Right lobe of liver (tissue), 6 donors: ENCODE measurements at regions not wholly inside any gene's neighbourhood (a gene's known extent, or its start where the extent isn't known, plus 50 kb on each side); places are given as distances from the start of the nearest gene placed in this dataset.

Experiments used
- ATAC-seq, 4 donors: fragments of 200-7000 bp; cut with Tn5 transposase; one replicate each; pipeline ENCODE4 v1.9.1; 2020; ENCODE audit warnings: mild to moderate bottlenecking in 4 of 4, moderate library complexity in 4 of 4
- DNase-seq, 3 donors: peaks; one replicate each; pipeline ENCODE4 v3.0.0-alpha.2; 2020
- H3K27ac ChIP-seq, 3 donors: fragments of 200-600 bp; one replicate each; pipeline ENCODE4 v1.8.0; 2022
- H3K27me3 ChIP-seq, 2 donors: fragments of 200-600 bp; one replicate each; pipeline ENCODE4 v1.8.0; 2022
- H3K36me3 ChIP-seq, 4 donors: fragments of 200-600 bp; sonication (generic) in 1 of 4; one replicate each; pipeline versions ENCODE4 v1.5.1 to v1.8.0; 2017 to 2022; ENCODE audit warnings: control low read depth in 1 of 4
- H3K4me1 ChIP-seq, 4 donors: fragments of 200-600 bp; sonication (generic) in 1 of 4; one replicate each; pipeline versions ENCODE4 v1.5.1 to v1.8.0; 2017 to 2022; ENCODE audit warnings: control low read depth in 1 of 4
- H3K4me3 ChIP-seq, 3 donors: fragments of 200-600 bp; one replicate each; pipeline ENCODE4 v1.8.0; 2022
- H3K9me3 ChIP-seq, 4 donors: fragments of 200-600 bp; sonication (generic) in 1 of 4; one replicate each; pipeline versions ENCODE4 v1.5.1 to v1.8.0; 2017 to 2022; ENCODE audit warnings: control low read depth in 1 of 4
- CTCF ChIP-seq, 4 donors: fragments of 200-600 bp in 3 of 4; fragments of 450-650 bp in 1 of 4; IDR thresholded peaks; one replicate each; pipeline versions ENCODE4 v1.5.1 to v1.8.0; 2016 to 2022; ENCODE audit warnings: antibody characterized with exemption in 4 of 4, mild to moderate bottlenecking in 2 of 4
- POLR2A ChIP-seq: fragments of 450-650 bp; IDR thresholded peaks from one replicate; pipeline ENCODE4 v1.6.1; 2017; ENCODE audit warnings: antibody characterized with exemption, mild to moderate bottlenecking
- WGBS: methylation state at CpG from one replicate; pipeline ENCODE4 v1.1.6; 2018; ENCODE audit warnings: low coverage, low lambda C conversion rate; ENCODE audit not compliant: insufficient coverage; ENCODE audit errors: missing lambda C conversion rate; 5-methylcytosine and 5-hydroxymethylcytosine counted together
- intact Hi-C, 2 donors: fragments of 100-400 bp; cut with DNase I; formaldehyde crosslinking; loops; one replicate each; pipeline versions ENCODE4 v1.11.2 to v1.14.1; 2022
- donor health status: DM: no; HTN: yes; CAD: no.
- donor health status: DM: no; HTN: no; CAD: no.
- donor health status: DM: no; HTN: no; CAD: no.
- donor health status: DM: no; HTN: yes; CAD: no.
- donor health status: DM: no; HTN: yes; CAD: no.

DNA sequence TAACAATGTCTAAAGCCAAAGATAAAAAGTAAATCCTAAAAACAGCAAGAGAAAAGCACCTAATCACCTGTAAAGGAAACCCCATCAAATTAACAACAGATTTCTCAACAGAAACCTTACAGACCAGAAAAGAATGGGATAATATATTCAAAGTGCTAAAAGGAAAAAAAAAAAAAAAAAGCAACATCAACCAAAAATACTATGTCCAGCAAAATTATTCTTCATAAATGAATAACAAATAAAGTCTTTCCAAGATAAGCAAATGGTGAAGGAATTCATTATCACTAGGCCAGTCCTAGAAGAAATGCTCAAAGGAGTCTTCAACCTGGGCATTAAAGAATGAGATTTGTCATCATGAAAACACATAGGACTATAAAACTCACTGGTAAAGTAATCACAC, 192.0 kb upstream of the UBASH3B start:
- DNase-seq, result no peak
- Histone ChIP-seq H3K4me1 (no peaks in the 10 kb centered on the region), H3K36me3 (no peaks in the 10 kb centered on the region), H3K27me3 (no peaks in the 10 kb centered on the region), H3K27ac (no peak overlapping the region), H3K9me3 (peaks cover 0 to 5% (median 0%) of the 10 kb centered on the region in 4 donors), H3K4me3 (no peak overlapping the region)
- ATAC-seq, result no peak
- intact Hi-C loops, result no loop called here
- TF ChIP-seq POLR2A (no peak), CTCF (IDR thresholded peaks at IDR 0.05) (no peak)

DNA sequence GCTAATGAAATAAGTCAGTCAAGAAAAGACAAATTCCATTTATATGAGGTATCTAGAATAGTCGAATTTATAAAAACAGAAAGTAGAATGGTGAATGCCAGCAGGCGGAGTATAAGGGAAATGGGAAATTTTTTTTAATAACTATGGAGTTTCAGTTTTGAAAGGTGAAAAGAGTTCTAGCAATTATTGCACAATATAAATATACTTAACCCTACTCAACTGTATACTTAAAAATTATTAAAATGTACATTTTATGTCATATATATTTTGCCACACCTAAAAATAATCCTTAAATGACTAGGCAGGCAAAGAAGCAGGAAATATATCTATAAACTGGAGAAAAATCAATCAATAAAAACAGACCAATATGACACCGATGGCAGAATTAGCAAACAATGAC, 196.5 kb upstream of the UBASH3B start:
- no peaks in the 10 kb centered on the region for H3K36me3 ChIP-seq
- no peak for ATAC-seq

DNA sequence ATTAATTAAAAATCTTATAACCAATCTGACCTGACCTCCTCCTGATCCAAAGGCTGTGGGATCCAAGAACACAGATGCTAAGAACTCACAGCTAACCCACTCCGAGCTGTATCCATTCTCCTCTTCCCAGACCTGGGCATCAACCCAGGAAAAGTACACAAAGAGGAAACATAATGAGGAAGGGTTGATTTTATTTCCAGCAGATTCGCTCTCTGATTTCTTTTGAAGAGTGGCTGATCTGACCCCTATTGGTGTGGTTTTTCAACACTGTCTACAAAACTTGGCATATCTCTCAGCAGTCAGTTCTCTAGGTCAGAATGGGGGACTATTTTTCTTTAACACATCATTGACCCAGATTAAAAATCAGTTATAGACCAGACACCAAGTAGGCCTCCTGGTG, 201.9 kb upstream of the UBASH3B start:
- Histone ChIP-seq H3K9me3 (peaks cover 0 to under 1% (median 0%) of the 10 kb centered on the region in 4 donors), H3K36me3 (no peaks in the 10 kb centered on the region), H3K27ac (no peak overlapping the region), H3K27me3 (no peaks in the 10 kb centered on the region), H3K4me3 (no peak overlapping the region), H3K4me1 (no peaks in the 10 kb centered on the region)
- no peak for TF ChIP-seq POLR2A
- peak in 1 of 4 donors; percentile 12 for TF ChIP-seq CTCF (IDR thresholded peaks at IDR 0.05)
- ATAC-seq, result peak in 3 of 4 donors; percentile 25 to 42 (median 34)
- DNase-seq, result no peak
- intact Hi-C loops, result no loop called here
- WGBS, result 29% methylated on average over 2 of the region's 2 CpGs

More for the DNA sequence above, 196.5 kb upstream of the UBASH3B start:
- Histone ChIP-seq H3K9me3 (peaks cover 0 to 5% (median 0%) of the 10 kb centered on the region in 4 donors), H3K4me1 (no peaks in the 10 kb centered on the region), H3K27ac (no peak overlapping the region), H3K27me3 (no peaks in the 10 kb centered on the region), H3K4me3 (no peak overlapping the region)
- 76% methylated on average over 3 of the region's 3 CpGs for WGBS
- DNase-seq, result no peak
- intact Hi-C loops, result no loop called here
- no peak for TF ChIP-seq POLR2A
- no peak for TF ChIP-seq CTCF (IDR thresholded peaks at IDR 0.05)

DNA sequence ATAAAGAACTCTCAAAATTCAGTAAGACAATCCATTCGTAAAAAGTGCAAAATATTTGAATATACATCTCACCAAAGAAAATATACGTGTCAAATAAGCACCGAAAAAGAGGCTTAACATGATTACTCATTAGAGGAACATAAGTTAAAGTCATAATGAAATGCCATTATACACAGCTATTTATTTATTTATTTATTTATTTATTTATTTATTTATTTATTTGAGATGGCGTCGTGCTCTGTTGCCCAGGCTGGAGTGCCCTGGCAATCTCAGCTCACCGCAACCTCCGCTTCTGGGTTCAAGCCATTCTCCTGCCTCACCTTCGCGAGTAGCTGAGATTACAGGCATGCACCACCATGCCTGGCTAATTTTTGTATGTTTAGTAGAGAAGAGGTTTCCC, 203.6 kb upstream of the UBASH3B start:
- whole genome bisulfite sequencing, result 92% methylated on average over 9 of the region's 9 CpGs
- intact Hi-C loops, result no loop called here

More for the DNA sequence above, 203.6 kb upstream of the UBASH3B start:
- Histone ChIP-seq H3K4me3 (no peak overlapping the region), H3K4me1 (no peaks in the 10 kb centered on the region), H3K27me3 (no peaks in the 10 kb centered on the region), H3K9me3 (no peaks in the 10 kb centered on the region), H3K27ac (no peak overlapping the region), H3K36me3 (no peaks in the 10 kb centered on the region)
- ATAC-seq (no peak), DNase-seq (no peak)
- TF ChIP-seq CTCF (IDR thresholded peaks at IDR 0.05) (no peak), POLR2A (no peak)
